RPMI7951 (cell line): ENCODE measurements at regions not wholly inside any gene's neighbourhood (a gene's known extent, or its start where the extent isn't known, plus 50 kb on each side); places are given as distances from the start of the nearest gene placed in this dataset.
A peak's percentile ranks its signal among the peaks of the same experiment; 100 is the strongest.

Experiments used
- DNase-seq: peaks from one replicate; pipeline ENCODE4 v3.0.0-alpha.2; 2012; ENCODE audit warnings: low read depth

- no peak for DNase-seq
These were observed 77.9 kb upstream of the SALL4 start for GRCh38 chr20:51880188-51880587.

DNA sequence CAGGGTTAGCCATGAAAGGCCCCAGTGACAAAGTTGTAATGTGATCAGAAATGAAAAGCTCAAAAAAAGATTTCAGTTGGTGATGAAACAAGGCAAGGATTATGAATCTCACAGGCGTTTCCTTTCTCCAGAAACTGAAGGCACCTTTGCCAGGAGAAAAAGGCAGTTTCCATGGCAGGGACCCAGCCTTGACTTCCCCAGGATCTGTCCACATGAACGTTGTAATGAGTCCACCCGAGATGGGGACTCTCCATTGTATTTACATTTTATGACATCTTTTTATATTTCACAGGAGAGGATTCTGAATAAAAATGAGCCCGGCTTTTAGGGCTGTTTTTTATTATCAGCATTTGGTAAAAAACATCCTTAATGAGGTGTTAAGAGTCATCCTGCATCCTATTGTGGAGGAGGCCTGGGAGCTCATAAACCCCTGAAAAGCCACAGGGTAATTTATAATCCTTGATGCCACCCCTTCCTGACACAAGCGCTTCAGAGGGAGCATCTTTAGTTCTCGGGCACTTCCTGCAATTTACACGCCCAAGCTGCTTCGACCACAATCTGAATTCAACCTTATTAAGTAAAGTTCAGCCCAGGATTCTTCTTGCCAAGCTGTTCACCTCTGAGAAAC, 74.1 kb upstream of the SALL4 start:
- no peak for DNase-seq

GRCh38 chr20:51873652-51874051, 71.3 kb upstream of the SALL4 start:
- DNase-seq: no peak

DNA sequence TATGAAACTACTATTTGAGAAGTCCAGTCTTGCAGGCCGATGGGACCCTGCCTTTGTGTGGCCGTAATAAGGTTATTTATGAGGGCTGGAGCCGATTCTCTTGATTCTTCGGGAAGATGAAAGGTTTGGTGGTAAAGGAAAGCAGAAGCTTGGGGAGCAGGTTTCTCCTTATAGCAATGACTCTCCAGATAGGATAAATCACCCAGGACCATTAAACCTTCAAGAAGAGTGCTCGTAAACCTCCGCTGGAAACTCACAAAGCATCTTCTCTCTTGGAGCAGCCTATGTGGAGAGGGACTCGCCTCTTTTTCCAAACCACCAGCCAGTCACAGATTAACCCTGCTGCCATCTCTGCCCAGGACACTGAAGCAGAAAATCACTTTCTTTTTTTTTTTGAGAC, 69.6 kb upstream of the SALL4 start:
- DNase-seq: no peak

GRCh38 chr20:51869002-51869401, 66.7 kb upstream of the SALL4 start:
- DNase-seq: no peak

- DNase-seq: no peak
These were observed 64.9 kb upstream of the SALL4 start for GRCh38 chr20:51867251-51867650.

DNA sequence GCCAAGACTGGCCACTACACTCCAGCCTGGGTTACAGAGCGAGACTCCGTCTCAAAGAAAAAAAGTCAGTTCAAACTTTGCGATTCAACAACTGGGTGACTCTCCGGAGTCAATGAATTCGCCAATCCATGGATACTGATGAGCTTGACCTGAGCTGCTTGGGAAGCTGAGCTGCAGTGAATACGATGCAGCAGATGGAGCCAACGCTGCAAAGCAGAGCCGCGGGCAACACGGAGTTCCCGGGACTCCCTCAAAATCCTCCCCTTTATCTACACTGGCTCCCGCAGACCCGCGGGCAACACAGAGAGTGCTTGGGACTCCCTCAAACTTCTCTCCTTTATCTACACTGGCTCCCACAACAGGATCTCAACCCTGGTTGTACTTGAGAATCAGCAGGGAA, 62.6 kb upstream of the SALL4 start:
- no peak for DNase-seq

GRCh38 chr20:51862796-51863195, 60.5 kb upstream of the SALL4 start:
- DNase-seq: peak; percentile 86

DNA sequence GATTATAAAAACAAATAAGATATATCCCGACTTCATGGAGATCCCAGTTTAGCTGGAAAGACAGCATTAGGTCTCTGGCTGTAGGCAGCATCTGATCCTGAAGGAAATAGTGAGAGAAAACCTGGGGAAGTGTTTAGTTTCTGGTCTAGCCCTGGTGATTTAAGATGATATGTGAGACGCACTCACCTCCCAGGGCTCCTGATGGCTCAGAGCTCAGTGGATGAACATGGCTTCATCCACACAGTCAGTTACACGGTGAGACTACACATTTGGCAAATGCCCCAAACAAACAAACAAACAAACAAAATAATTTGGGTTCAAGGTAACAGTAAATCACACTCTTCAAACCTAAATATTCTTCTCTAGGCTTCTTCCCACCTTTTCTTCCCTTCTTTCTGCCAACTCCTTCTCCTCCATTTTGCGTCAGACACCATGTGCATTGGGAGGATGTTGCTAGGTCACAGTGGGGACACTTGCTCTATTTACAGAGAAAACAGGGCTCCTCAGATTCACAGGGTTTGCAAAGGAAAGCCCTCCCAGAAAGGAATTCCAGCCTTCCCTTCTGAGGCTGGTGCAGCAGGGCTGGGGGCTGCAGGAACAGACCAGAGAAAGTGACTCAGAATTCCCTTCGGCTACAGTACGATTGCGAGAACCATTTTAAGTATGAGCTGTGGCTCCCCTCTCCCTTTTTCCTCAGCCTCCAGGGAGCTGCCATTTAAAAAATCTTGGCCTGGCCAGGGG, 59.6 kb upstream of the SALL4 start:
- DNase-seq: peak; percentile 68

GRCh38 chr20:51860111-51860882, 58.0 kb upstream of the SALL4 start:
- peak; percentile 75 for DNase-seq

GRCh38 chr20:51856432-51856831, 54.1 kb upstream of the SALL4 start:
- DNase-seq: no peak

DNA sequence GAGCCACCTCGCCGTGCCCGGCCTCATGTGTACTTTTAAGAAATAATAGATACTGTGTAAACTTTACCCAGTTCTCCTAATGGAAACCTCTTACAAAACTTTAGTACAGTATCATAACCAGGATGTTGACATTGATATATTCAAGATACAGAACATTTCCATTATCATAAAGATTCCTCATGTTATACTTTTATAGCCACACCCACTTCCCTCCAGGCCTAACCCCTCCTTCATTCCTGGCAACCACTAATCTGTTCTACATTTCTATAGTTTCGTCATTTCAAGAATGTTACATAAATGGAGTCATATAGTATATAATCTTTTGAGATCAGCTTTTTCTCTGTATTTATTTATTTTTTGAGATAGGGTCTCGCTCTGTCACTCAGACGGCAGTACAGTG, 52.6 kb upstream of the SALL4 start:
- DNase-seq: no peak
